ENCODE measurements at regions not wholly inside any gene's neighbourhood (a gene's known extent, or its start where the extent isn't known, plus 50 kb on each side); places are given as distances from the start of the nearest gene placed in this dataset.

- Histone ChIP-seq H3K4me3 (ENCODE audit: low read depth, low read length) (no peak overlapping the region), H3K9me3 (ENCODE audit: control insufficient read depth, insufficient read depth, low read depth, low read length) (no peaks in the 10 kb centered on the region), H3K27ac (ENCODE audit: extremely low read depth, low read depth, low read length) (no peak overlapping the region), H3K36me3 (ENCODE audit: control insufficient read depth in 2 of 2, insufficient read depth in 1 of 2, low read length in 2 of 2) (no peaks in the 10 kb centered on the region), H3K4me1 (ENCODE audit: control insufficient read depth, insufficient read depth, low read length) (no peaks in the 10 kb centered on the region)
- ChIA-PET POLR2A (no interaction called here), CTCF (interaction anchor here (0.7 to 1.1 kb wide), 4 partner anchors 9 to 1336 kb away, joined by 3 to 4 read pairs (median 3); no protein-coding TSS in a partner anchor)
- TF ChIP-seq ZNF398 (tag by site-specific recombination; IDR thresholded peaks at IDR 0.05) = no peak
- no peak for TF ChIP-seq ZFP69B (tag by site-specific recombination; IDR thresholded peaks at IDR 0.05)
- TF ChIP-seq ZFP37 (tag by site-specific recombination; IDR thresholded peaks at IDR 0.05) = no peak
- no peak for TF ChIP-seq ZNF23 (tag by site-specific recombination; IDR thresholded peaks at IDR 0.05; ENCODE audit: borderline replicate concordance)
- TF ChIP-seq ZXDB (tag by site-specific recombination; IDR thresholded peaks at IDR 0.05) = no peak
- no peak for TF ChIP-seq ZSCAN5A (tag by site-specific recombination; IDR thresholded peaks at IDR 0.05)
- TF ChIP-seq ZNF324 (tag by site-specific recombination; IDR thresholded peaks at IDR 0.05) = no peak
- TF ChIP-seq, protein P1, sequence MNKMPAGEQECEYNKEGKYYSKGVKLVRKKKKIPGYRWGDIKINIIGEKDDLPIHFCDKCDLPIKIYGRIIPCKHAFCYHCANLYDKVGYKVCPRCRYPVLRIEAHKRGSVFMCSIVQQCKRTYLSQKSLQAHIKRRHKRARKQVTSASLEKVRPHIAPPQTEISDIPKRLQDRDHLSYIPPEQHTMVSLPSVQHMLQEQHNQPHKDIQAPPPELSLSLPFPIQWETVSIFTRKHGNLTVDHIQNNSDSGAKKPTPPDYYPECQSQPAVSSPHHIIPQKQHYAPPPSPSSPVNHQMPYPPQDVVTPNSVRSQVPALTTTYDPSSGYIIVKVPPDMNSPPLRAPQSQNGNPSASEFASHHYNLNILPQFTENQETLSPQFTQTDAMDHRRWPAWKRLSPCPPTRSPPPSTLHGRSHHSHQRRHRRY (tag by site-specific recombination; IDR thresholded peaks at IDR 0.05) = no peak
- no peak for TF ChIP-seq ZNF404 (tag by site-specific recombination; IDR thresholded peaks at IDR 0.05)
- TF ChIP-seq FEZF1 (tag by site-specific recombination; IDR thresholded peaks at IDR 0.05) = no peak
Measured at GRCh38 chr5:131107128-131107527, 57.9 kb downstream of the HINT1 start.

DNA sequence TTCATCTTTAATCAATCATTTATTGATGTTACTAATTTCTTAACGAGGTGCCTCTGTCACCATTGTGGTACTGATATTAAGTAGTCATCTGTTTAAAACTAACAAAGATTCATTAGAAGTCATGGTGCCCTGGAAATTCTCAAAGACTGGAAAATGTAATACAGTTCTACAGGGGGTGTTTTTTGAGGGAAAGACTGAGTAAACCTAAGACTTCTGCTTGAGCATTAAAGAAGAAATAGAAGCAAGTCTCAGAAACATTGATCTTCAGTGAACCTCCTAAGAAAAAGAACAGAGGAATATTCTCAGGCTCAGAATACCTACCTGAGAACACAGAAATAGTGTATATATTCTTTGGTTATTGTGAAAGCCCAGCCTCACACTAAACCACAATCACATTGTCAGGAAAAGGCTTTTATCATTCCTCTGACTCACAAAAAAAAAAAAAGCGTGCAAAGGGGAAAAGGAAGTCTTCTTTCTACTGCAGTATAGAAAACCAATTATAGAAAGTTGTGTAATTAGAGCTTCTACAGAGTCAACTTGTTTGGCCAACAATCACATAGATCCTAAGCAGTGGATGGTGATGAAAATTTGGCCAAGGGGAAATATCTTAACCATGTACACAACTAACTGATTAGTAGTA, 60.8 kb downstream of the HINT1 start:
- no peak for TF ChIP-seq ZNF560 (tag by site-specific recombination; IDR thresholded peaks at IDR 0.05; ENCODE audit: borderline replicate concordance)
- no peak for TF ChIP-seq ZNF629 (tag by site-specific recombination; IDR thresholded peaks at IDR 0.05)
- Histone ChIP-seq H3K4me3 (ENCODE audit: low read depth, low read length) (no peak overlapping the region), H3K36me3 (ENCODE audit: control insufficient read depth in 2 of 2, insufficient read depth in 1 of 2, low read length in 2 of 2) (no peaks in the 10 kb centered on the region), H3K9me3 (ENCODE audit: control insufficient read depth, insufficient read depth, low read depth, low read length) (no peaks in the 10 kb centered on the region), H3K27ac (ENCODE audit: extremely low read depth, low read depth, low read length) (no peak overlapping the region), H3K4me1 (ENCODE audit: control insufficient read depth, insufficient read depth, low read length) (no peaks in the 10 kb centered on the region)
- POLR2A ChIA-PET = no interaction called here
- CTCF ChIA-PET = interaction anchor here (0.6 kb wide), 2 partner anchors 233 to 252 kb away, joined by 3 read pairs; no protein-coding TSS in a partner anchor

DNA sequence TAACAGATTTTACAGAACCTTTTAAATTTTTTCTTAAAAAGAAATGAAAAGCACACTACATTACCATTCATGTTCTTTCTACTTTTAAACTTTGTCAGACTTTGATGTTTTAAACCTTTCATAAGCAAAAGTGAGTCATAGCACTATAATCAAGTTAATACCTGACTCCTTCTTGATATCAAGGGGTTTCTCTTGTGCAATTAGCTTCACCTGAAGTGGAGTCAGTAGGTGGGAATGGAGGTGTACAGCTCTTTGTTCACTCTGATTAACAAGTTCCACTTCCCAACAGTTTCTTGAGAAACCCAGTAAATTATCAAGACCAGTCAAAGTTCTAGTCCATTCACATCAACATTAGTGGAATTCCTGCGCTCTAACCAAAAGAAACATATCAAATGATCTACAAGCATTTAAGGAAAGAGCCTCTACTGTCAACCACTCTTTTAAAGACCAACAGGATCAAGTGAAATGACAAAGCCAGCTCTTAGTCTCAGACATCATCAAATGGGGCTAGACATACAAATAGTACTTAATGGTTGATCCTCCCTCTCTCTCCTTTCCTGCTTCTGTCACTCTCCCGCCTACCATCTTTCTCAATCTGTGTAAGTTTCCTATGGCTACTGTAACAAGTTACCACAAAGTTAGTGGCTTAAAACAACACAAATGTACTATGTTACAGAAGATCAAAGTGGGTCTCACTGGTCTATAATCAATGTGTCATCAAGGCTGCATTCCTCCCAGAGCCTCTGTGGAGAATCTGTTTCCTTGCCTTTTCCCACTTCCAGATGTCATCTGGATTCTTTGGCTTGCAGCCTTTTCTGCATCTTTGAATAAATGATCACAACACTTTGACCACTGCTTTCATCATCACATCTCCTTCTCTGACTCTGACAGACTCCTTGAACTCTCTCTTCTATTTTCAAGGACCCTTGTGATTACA, 68.0 kb downstream of the HINT1 start:
- CTCF ChIA-PET = no interaction called here
- H3K4me3 ChIP-seq (ENCODE audit: low read depth, low read length) = no peak overlapping the region
- no peaks in the 10 kb centered on the region for H3K36me3 ChIP-seq (ENCODE audit: control insufficient read depth in 2 of 2, insufficient read depth in 1 of 2, low read length in 2 of 2)
- no peaks in the 10 kb centered on the region for H3K4me1 ChIP-seq (ENCODE audit: control insufficient read depth, insufficient read depth, low read length)
- H3K27ac ChIP-seq (ENCODE audit: extremely low read depth, low read depth, low read length) = no peak overlapping the region
- no peaks in the 10 kb centered on the region for H3K9me3 ChIP-seq (ENCODE audit: control insufficient read depth, insufficient read depth, low read depth, low read length)
- POLR2A ChIA-PET = no interaction called here
- TF ChIP-seq ZNF701 (tag by site-specific recombination; IDR thresholded peaks at IDR 0.05) (no peak), ZNF202 (tag by site-specific recombination; IDR thresholded peaks at IDR 0.05; ENCODE audit: borderline replicate concordance) (no peak), REPIN1 (tag by site-specific recombination; IDR thresholded peaks at IDR 0.05; ENCODE audit: low read depth) (no peak)
- TF ChIP-seq, protein P2, sequence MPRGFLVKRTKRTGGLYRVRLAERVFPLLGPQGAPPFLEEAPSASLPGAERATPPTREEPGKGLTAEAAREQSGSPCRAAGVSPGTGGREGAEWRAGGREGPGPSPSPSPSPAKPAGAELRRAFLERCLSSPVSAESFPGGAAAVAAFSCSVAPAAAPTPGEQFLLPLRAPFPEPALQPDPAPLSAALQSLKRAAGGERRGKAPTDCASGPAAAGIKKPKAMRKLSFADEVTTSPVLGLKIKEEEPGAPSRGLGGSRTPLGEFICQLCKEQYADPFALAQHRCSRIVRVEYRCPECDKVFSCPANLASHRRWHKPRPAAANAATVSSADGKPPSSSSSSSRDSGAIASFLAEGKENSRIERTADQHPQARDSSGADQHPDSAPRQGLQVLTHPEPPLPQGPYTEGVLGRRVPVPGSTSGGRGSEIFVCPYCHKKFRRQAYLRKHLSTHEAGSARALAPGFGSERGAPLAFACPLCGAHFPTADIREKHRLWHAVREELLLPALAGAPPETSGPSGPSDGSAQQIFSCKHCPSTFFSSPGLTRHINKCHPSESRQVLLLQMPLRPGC (tag by site-specific recombination; IDR thresholded peaks at IDR 0.05) = no peak
- TF ChIP-seq, protein P3, sequence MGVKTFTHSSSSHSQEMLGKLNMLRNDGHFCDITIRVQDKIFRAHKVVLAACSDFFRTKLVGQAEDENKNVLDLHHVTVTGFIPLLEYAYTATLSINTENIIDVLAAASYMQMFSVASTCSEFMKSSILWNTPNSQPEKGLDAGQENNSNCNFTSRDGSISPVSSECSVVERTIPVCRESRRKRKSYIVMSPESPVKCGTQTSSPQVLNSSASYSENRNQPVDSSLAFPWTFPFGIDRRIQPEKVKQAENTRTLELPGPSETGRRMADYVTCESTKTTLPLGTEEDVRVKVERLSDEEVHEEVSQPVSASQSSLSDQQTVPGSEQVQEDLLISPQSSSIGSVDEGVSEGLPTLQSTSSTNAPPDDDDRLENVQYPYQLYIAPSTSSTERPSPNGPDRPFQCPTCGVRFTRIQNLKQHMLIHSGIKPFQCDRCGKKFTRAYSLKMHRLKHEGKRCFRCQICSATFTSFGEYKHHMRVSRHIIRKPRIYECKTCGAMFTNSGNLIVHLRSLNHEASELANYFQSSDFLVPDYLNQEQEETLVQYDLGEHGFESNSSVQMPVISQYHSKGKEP (tag by site-specific recombination; IDR thresholded peaks at IDR 0.05) = no peak
